ENCODE measurements at regions not wholly inside any gene's neighbourhood (a gene's known extent, or its start where the extent isn't known, plus 50 kb on each side); places are given as distances from the start of the nearest gene placed in this dataset.

DNA sequence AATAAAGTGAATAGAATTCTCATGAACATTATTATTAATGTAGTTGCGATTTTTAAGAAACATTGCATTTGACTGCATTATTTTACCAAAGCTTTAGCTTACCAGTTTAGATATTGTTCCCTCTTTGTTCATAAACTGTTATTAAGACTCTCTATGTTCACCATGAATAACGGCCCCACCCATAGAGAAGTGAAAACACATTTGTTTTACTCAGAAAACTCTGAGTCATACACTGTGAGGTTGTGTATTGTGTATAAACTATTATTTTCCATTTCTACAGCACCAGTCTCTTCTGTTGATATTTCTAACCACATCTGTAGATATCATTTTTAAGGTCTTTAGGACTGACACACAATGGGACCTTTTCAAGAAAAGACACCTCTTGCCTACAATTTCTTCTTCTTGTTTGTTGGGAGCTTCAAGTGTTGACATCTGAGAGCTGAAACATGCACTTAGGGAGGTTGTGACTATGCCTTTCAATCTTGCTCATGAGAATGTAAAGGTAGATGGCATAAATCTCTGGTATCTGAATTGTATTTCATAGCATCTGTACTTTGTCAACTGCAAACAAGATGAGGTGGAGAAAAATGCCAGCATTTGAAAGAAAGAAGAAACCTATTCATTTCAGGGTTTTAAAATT lies 252.9 kb upstream of the CDH8 start:
- H3K36me3 ChIP-seq (ENCODE audit: control insufficient read depth, low read length), result no peaks in the 10 kb centered on the region
- no peaks in the 10 kb centered on the region for H3F3A ChIP-seq (ENCODE audit: control insufficient read depth, insufficient read depth)
- no peaks in the 10 kb centered on the region for H4K20me1 ChIP-seq (ENCODE audit: control insufficient read depth, insufficient read depth, low read depth, low read length)
- no peak overlapping the region for H3K4me3 ChIP-seq (ENCODE audit: low read length)
- H3K9me3 ChIP-seq (ENCODE audit: control insufficient read depth, insufficient read depth, low read length), result no peaks in the 10 kb centered on the region
- H3K79me2 ChIP-seq (ENCODE audit: control insufficient read depth, low read length), result no peaks in the 10 kb centered on the region
- TF ChIP-seq, protein P1, sequence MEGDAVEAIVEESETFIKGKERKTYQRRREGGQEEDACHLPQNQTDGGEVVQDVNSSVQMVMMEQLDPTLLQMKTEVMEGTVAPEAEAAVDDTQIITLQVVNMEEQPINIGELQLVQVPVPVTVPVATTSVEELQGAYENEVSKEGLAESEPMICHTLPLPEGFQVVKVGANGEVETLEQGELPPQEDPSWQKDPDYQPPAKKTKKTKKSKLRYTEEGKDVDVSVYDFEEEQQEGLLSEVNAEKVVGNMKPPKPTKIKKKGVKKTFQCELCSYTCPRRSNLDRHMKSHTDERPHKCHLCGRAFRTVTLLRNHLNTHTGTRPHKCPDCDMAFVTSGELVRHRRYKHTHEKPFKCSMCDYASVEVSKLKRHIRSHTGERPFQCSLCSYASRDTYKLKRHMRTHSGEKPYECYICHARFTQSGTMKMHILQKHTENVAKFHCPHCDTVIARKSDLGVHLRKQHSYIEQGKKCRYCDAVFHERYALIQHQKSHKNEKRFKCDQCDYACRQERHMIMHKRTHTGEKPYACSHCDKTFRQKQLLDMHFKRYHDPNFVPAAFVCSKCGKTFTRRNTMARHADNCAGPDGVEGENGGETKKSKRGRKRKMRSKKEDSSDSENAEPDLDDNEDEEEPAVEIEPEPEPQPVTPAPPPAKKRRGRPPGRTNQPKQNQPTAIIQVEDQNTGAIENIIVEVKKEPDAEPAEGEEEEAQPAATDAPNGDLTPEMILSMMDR (IDR thresholded peaks at IDR 0.05; ENCODE audit: low read depth, low read length, poor library complexity, severe bottlenecking), result no peak
- no peak for TF ChIP-seq EZH2phosphoT487 (IDR thresholded peaks at IDR 0.05; ENCODE audit: borderline replicate concordance, low read length)
- no peaks in the 10 kb centered on the region for H3K9me2 ChIP-seq (replicated peaks; ENCODE audit: control insufficient read depth, low read length)
- no peak overlapping the region for H3K4me2 ChIP-seq (ENCODE audit: low read length)
- H3K27ac ChIP-seq (ENCODE audit: low read depth, low read length), result no peak overlapping the region
- no peaks in the 10 kb centered on the region for H3K27me3 ChIP-seq (ENCODE audit: control insufficient read depth, low read length)
- H3K4me1 ChIP-seq (ENCODE audit: control insufficient read depth, low read length), result no peaks in the 10 kb centered on the region

DNA sequence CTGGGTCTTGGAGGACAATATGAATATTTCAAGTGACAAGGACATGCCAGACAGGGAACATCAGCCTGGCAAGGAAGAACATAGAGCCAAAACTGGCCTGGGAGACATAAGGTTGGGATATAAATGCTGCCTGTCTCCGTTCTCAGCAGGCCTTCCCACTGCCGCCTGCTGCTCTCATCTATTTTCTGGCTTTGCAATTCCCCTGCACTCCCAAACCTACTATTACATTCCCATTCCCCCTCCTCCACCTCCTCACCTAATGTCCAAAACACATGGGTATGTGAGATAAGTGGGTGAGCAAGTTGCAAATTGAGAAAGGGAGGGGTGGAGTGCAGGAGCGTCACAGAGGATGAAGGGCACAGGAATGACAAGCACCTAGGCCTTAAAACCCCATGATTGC lies 244.3 kb upstream of the CDH8 start:
- no peak overlapping the region for H3K27ac ChIP-seq (ENCODE audit: low read depth, low read length)
- H3K4me3 ChIP-seq (ENCODE audit: low read length), result no peak overlapping the region
- no peaks in the 10 kb centered on the region for H3K27me3 ChIP-seq (ENCODE audit: control insufficient read depth, low read length)
- no peak for TF ChIP-seq EZH2phosphoT487 (IDR thresholded peaks at IDR 0.05; ENCODE audit: borderline replicate concordance, low read length)
- TF ChIP-seq, protein P1 (IDR thresholded peaks at IDR 0.05; ENCODE audit: low read depth, low read length, poor library complexity, severe bottlenecking), result no peak
- H3K9me3 ChIP-seq (ENCODE audit: control insufficient read depth, insufficient read depth, low read length), result no peaks in the 10 kb centered on the region
- H3K4me2 ChIP-seq (ENCODE audit: low read length), result no peak overlapping the region
- H4K20me1 ChIP-seq (ENCODE audit: control insufficient read depth, insufficient read depth, low read depth, low read length), result no peaks in the 10 kb centered on the region
- no peaks in the 10 kb centered on the region for H3K79me2 ChIP-seq (ENCODE audit: control insufficient read depth, low read length)
- no peaks in the 10 kb centered on the region for H3K4me1 ChIP-seq (ENCODE audit: control insufficient read depth, low read length)
- H3K9me2 ChIP-seq (replicated peaks; ENCODE audit: control insufficient read depth, low read length), result no peaks in the 10 kb centered on the region
- no peaks in the 10 kb centered on the region for H3F3A ChIP-seq (ENCODE audit: control insufficient read depth, insufficient read depth)
- H3K36me3 ChIP-seq (ENCODE audit: control insufficient read depth, low read length), result no peaks in the 10 kb centered on the region

GRCh38 chr16:62277942-62278341 lies 241.7 kb upstream of the CDH8 start:
- Histone ChIP-seq H3K4me3 (ENCODE audit: low read length) (no peak overlapping the region), H4K20me1 (ENCODE audit: control insufficient read depth, insufficient read depth, low read depth, low read length) (no peaks in the 10 kb centered on the region), H3K27ac (ENCODE audit: low read depth, low read length) (no peak overlapping the region), H3K27me3 (ENCODE audit: control insufficient read depth, low read length) (no peaks in the 10 kb centered on the region), H3K9me3 (ENCODE audit: control insufficient read depth, insufficient read depth, low read length) (no peaks in the 10 kb centered on the region), H3K79me2 (ENCODE audit: control insufficient read depth, low read length) (no peaks in the 10 kb centered on the region), H3K36me3 (ENCODE audit: control insufficient read depth, low read length) (no peaks in the 10 kb centered on the region), H3K9me2 (replicated peaks; ENCODE audit: control insufficient read depth, low read length) (no peaks in the 10 kb centered on the region), H3F3A (ENCODE audit: control insufficient read depth, insufficient read depth) (no peaks in the 10 kb centered on the region), H3K4me1 (ENCODE audit: control insufficient read depth, low read length) (no peaks in the 10 kb centered on the region), H3K4me2 (ENCODE audit: low read length) (no peak overlapping the region)
- no peak for TF ChIP-seq EZH2phosphoT487 (IDR thresholded peaks at IDR 0.05; ENCODE audit: borderline replicate concordance, low read length)

GRCh38 chr16:62276637-62277036 lies 240.4 kb upstream of the CDH8 start:
- Histone ChIP-seq H3K9me2 (replicated peaks; ENCODE audit: control insufficient read depth, low read length) (no peaks in the 10 kb centered on the region), H3F3A (ENCODE audit: control insufficient read depth, insufficient read depth) (no peaks in the 10 kb centered on the region), H3K4me3 (ENCODE audit: low read length) (no peak overlapping the region), H3K9me3 (ENCODE audit: control insufficient read depth, insufficient read depth, low read length) (no peaks in the 10 kb centered on the region), H3K4me1 (ENCODE audit: control insufficient read depth, low read length) (no peaks in the 10 kb centered on the region), H3K79me2 (ENCODE audit: control insufficient read depth, low read length) (no peaks in the 10 kb centered on the region), H3K4me2 (ENCODE audit: low read length) (no peak overlapping the region), H3K36me3 (ENCODE audit: control insufficient read depth, low read length) (no peaks in the 10 kb centered on the region), H3K27me3 (ENCODE audit: control insufficient read depth, low read length) (no peaks in the 10 kb centered on the region), H4K20me1 (ENCODE audit: control insufficient read depth, insufficient read depth, low read depth, low read length) (no peaks in the 10 kb centered on the region), H3K27ac (ENCODE audit: low read depth, low read length) (no peak overlapping the region)
- TF ChIP-seq EZH2phosphoT487 (IDR thresholded peaks at IDR 0.05; ENCODE audit: borderline replicate concordance, low read length), result no peak
- TF ChIP-seq, protein P1 (IDR thresholded peaks at IDR 0.05; ENCODE audit: low read depth, low read length, poor library complexity, severe bottlenecking), result no peak

Data from DOHH2 (cell line).